ENCODE measurements at regions not wholly inside any gene's neighbourhood (a gene's known extent, or its start where the extent isn't known, plus 50 kb on each side); places are given as distances from the start of the nearest gene placed in this dataset.
"Not testable (repeated sequence)": the region's sequence is repeated elsewhere in the genome, so short reads cannot be mapped to it uniquely, and the experiment has no call there.

DNA sequence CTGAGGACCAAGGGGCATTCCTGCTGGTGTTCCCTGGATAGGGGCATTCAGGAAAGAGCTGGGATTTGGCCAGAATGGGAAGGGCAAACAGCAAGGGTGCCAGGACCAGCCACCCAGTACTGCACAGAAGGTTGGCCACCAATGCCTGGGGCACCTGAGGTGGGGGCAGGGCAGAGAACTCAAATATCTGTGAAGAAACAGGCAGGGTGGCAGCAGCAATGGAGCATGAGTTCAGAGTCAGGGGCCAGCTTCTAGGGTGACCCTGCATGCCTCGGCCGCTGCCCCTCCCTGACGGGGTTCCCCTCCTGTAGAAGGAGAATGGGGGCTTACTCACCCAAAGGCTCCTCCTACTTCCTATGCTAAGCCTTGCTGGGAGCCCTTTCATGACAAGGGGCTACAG lies 79.3 kb upstream of the SHANK2 start:
- DNase-seq: no peak

DNA sequence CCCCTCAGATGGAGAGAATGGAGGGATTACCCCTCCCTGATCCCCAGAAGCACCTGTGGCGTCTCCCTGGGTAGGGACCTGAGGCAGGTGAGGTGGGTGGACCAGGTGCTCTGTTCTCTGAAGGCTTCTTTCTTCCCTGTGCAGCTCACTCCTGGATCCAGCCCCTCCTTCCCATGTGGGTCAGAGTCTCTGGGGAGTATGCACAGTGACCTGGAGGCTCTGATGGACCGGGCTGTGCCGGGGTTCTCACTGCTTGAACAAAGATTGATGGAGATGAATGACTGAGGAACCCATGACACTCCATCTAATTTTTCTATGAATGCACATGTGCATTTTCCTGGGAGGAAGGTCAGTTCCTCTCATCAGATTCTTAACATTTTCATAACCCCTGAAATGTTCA lies 78.6 kb upstream of the SHANK2 start:
- no peak for DNase-seq

DNA sequence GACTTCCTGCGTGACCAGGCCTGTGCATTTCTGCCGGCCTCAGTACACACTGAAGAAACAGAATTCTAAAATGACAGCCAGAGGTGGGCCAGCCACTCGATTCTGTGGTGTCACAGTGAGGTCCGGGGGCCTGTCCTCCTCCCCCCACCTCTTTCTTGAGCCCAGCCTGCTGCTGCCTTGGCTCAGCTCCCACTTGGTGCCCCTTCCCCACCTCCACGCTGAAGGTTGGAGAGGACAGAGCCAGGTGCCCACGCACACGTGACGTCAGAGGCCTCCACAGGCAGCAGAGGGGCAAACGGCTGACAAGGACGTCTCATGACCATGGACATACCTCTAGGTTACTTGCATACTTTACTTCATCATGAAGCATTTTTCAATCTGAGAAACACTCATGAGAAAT lies 78.0 kb upstream of the SHANK2 start:
- DNase-seq: no peak

DNA sequence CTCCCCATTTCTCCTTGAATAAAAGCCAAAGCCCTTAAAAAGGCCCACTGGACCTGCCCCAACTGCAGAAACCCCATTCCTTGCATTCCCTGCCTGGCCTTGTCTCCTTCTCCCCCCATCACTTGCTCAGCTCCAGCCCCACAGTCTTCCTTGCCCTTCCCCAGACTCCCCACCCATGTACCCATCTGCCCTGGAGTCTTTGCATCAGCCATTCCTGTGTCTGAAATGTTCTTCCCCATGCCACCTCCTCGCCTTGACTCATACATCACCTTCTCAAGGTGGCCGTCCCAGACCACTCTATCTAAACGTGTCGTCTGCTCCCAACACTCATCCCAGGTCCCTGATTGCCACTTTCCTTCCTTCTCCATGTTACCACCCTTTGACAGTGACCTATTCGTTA lies 77.4 kb upstream of the SHANK2 start:
- DNase-seq: no peak

DNA sequence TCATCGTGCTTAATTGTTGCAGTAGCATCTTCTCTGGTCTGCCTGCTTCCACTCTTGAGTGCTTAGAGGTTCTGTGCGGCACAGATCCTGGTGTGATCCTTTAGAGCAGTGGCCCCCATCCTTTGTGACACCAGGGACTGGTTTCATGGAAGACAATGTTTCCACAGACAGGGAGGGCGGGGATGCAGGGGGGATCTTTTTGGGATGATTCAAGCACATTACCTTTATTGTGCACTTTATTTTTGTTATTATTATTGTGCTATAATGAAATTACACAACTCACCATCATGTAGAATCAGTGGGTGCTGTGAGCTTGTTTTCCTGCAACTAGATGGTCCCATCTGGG lies 76.8 kb upstream of the SHANK2 start:
- no peak for DNase-seq

DNA sequence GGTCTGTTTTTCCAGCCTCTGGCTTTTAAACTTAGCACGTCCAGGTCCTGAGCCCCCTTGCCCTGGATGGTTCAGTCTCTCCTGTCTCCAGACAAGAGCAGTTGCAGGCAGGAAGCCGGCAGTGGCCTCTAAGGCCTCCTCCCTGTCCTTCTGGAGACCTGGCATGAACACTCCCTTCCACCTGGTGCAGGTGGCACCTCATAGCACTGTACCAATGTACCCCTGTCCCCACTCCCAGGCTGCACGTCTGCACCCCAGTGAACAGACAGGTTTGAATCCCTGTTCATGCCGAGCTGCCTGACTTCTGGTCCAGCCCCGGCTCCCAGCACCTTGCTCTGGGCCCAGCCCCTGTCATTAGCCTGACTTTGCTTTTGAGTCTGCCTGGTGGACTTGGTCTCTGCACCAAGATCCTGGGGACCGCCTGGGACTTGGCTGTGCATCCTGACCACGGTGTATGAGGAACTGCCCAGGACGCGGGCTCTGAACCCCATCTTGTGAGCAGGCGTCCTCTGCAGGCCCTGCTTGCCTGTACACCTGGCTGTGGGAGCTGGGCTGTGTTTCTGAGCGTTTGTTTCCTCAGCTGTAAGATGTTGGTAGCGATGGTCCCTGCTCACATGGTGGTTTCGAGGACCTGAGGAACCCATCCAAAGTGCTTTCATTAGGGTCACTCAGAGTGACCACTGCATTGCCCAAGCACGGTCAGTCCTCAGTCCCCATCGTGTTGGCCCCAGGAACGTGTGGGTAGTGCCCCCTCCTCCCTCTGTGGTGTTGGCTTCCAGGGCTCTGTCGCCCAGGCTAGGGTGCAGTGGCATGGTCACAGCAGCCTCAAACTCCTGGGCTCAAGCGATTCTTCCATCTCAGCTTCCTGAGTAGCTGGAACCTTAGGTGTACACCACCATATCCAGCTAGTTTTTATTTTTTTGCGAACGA lies 75.0 kb upstream of the SHANK2 start:
- no peak for DNase-seq

DNA sequence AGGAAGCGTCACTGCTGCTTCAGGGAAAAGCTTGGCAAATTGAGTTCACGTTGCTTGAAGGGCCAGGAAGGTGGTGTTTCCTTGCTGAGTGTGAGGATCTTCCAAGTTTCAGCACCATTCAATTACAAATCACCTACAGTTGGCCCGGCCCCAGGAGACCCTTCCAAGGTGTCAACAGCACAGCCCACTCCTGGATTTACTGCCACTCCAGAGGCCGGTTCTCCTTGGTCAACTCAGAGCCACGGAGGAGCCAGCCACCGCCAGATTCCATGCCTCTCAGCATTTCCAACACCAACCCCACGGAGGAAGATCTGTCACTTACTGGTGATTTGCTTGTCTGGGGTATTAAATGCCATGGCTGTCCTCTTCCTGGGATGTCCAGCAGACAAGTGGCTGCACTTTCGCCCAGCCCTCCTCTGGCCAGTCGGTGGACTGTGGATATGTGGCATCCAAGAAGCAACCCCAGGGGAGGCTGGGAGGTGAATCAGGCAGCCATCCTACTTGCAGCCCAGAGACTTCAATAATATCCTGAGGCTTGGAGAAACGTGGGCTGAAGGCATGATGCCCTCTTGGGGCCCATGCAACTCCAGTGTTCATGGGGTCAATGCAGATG lies 74.1 kb upstream of the SHANK2 start:
- no peak for DNase-seq

DNA sequence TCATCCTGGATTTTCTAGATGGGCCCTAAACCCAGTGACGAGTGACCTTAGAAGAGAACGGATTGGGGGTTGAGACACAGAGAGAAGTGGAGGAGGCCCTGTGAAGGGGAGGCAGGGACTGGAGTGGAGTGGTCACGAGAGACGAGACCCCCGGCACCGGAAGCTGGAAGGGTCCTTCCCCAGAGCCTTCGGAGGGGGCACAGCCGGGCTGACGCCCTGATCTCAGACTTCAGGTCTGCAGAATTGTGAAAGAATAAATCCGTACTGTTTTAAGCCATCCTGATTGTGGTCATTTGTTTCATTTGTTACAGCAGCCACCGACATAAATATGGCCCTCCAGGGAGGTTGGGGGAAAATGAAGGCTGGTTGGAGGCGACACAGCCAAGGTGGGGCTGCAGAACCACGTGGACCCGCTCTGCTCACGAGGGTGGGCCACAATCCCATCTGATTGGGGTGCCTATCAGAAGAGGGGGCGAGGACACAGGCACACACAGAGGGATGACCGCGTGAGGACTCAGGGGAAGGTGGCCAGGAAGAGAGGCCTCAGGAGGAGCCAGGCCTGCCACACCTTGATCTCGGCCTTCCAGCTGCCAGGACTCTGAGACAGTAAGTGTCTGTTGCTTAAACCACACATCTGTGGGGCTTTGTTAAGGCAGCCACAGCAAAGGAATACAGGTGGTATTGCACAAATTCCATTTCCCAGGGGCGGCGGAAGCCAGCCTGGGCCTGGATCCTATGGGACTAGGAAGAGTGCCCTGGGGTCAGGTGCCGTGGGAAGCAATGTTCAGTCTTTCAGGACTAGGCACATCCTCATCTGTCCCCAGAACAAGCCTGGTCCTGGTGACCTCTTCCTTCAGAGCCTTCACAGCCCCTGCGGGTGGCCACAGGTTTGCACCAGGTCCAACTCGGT lies 73.3 kb upstream of the SHANK2 start:
- no peak for DNase-seq

DNA sequence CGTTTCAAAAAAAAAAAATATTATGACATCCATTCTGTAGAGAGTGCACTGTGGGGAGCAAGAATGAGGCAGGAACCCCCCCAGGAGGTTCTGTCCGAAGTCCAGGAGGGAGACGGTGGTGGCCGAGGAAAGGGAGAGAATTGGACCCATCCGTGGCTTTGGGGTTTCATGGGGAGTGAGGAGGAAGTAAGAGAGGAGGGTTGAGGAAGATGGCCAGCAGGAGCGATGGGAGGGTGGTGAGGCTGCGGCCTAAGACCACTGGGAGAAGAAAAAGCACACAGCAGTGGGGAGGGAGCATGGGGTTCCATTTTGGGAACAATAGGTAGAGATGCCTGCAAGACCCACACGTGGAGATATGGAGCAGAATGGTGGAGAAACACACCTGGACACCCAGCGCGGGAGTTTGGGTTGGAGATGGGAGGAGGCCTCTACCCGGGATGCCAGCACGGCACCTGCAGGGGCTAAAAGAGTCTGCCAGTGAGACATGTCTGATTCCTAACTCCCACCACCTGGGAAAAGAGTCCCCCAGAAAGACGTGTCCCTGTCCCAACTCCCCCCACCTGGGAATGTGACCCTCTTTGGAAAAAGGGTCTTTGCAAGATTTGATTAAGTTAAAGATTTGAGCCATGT lies 72.5 kb upstream of the SHANK2 start:
- no peak for DNase-seq

DNA sequence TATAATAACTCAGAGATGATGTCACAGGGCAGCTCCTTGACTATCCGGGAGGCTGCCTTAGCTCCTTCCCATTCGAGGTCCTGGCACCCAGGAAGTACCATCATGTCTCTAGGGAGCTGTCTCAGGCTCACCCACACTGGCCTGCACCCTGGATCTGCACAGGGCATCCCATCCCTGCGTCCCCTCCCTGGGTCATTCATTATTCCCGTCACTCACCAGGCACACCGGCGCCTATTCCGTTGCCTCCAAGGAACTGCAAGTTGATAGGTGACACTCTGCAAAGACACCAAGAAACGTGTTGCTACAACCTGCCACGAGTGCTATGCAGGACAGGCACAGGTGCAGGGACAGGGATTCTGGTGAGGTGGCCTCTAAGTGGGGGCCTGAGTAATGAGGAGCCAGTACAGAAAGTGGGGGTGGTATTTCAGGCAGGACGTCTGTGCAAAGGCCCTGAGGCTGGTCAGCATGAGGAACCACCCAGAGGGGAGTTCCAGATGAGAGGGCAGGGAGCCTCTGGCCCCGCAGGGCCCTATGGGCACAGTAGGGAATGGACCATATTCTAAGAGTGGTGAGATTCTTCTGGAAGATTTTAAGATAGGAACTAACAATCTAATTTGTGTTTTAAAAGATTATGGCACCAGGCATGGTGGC lies 71.6 kb upstream of the SHANK2 start:
- DNase-seq: no peak

DNA sequence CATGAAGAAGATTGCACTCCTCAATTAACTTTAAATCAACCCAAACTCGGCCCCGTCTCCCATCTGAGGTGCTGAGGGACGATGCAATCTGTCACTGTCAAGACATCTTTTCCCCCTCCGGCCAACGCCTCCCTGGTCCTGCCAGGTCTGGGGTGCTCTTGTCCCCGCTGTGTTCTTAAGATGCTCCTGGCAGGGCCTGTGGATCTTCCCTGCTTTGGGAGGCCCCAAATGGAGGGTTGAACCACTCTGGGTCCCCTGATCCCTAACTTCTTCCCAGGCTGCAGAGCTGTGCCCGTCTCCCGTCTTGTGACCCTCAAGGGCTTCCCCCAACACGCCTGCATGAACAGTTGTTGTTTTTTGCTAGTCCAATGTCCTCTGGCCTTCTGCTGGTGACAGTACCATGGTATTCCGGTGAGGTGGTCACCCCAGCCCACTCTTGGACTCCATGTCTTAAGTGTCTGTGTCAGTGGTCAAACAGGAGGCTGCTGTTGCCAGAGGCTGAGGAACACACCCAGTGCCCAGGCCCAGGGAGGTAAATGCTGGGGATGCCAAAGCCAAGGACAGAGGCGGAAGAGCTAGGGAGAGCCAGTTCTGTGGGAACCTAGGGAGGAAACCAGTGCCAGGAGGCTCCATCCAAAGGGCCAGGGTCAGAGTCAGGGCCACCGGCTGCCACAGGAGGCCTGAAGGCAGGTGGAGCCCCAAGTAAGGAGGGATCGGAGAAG lies 70.6 kb upstream of the SHANK2 start:
- no peak for DNase-seq

DNA sequence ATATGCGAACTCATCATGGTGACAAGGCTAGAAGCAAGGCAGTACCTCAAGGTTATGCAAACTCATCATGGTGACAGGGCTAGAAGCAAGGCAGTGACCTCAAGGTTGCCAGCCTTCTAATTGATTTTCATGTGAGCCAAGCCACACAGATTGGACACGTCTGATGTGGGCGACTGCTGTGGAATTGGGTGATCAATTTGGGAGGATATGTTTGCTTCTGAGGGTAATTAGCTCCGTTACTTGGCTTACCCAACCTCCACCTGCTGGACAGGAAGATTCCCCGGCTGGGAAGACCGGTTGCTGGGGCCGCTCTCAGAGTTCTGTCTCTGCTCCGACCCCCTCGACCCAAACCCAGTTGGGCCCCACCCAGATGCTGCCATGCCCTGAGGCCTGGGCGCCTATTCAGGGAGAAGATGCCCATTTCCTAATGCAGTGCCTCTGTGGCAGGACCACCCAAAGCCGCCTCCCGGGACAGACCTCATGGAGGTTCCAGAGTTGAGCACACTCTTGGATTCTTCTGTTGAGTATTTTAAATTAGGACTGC lies 69.9 kb upstream of the SHANK2 start:
- DNase-seq: no peak

DNA sequence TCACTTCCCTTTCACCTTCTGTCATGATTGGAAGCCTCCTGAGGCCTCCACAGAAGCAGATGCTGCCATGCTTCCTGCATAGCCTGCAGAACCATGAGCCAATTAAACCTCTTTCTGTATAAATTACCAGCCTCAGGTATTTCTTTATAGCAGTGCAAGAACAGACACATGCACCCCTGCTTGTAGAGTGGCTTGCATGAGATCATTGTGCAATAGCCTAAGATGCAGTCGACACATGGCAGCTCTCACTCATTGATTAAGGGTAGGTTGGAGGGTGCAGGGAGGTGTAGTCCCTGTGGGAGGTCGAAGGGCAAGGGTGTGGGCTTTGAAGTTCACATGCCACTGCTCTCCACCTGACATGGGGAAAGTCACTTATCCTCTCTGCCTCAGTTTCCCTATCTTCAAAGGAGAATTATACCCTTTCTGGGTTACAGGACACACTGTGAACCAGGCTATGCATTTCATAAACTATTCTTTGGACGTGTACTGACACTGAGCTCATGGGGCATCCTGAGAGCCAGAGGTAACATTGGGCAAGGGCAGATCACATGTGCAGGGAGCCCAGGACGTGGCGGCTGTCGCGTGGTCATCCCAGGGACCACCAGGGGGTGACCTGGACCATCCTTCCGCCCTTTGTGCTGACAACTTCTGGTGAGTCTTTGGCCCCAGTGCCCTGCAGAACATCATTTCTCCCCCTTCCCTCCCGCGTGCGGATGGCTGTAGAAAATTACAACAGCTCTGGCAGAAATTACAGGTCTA lies 69.2 kb upstream of the SHANK2 start:
- DNase-seq: no peak

DNA sequence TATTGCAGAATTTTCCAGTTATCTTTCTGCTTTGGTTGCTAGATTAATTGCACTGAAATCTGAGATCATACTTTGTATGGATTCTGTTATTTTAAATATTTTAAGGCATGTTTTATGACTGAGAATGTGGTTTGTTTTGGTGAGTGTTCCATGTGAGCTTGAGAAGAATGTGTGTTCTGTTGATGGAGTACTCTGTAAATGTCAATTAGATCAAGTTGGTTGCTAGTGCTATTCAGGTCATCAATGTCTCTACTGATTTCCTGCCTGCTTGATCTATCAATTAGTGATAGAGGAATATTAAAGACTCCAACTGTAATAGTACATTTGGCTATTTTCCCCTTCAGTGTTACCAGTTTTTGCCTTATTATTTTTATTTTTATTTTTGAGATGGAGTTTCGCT lies 64.3 kb upstream of the SHANK2 start:
- DNase-seq: no peak

DNA sequence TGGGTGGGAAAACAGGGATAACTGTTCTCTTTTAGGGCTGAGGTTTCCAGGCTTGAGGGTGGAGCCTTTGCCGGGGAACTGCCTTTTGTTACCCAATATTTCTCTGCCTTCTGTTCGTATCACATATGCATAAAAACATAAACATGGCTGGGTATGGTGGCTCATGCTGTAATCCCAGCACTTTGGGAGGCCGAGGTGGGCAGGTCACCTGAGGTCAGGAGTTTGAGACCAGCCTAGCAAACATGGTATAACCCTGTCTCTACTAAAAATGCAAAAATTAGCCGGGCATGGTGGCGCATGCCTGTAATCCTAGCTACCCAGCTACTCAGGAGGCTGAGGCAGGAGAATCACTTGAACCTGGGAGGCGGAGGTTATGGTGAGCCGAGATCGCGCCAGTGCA lies 60.2 kb upstream of the SHANK2 start:
- not testable (repeated sequence) for DNase-seq

DNA sequence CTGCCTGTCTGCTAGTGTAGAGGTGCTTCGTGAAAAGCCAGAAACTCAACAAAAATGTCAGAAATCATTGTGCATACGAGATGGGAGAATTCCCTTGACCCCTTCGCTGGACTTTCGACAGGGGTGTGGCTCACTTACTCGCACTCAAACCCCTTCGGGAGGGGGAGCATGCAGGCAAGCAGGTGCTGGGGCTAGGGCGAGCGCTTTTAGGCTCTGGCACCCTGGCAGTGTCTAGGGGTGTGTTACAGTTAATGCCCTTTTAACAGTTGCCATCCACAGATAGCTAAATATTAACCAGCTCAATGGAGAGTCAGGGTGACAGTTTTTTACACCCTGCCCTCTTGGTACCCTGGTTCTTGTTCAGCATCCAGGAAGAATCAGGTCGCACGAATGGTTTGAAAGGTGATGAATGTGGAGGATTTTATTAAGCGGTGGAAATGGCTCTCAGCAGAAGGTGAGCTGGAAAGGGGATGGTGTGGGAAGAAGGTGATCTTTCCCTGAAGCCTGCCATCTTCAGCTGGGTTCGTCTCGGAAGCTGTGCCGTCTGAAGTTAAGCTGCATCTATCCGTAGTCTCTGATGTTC lies 59.6 kb upstream of the SHANK2 start:
- no peak for DNase-seq

DNA sequence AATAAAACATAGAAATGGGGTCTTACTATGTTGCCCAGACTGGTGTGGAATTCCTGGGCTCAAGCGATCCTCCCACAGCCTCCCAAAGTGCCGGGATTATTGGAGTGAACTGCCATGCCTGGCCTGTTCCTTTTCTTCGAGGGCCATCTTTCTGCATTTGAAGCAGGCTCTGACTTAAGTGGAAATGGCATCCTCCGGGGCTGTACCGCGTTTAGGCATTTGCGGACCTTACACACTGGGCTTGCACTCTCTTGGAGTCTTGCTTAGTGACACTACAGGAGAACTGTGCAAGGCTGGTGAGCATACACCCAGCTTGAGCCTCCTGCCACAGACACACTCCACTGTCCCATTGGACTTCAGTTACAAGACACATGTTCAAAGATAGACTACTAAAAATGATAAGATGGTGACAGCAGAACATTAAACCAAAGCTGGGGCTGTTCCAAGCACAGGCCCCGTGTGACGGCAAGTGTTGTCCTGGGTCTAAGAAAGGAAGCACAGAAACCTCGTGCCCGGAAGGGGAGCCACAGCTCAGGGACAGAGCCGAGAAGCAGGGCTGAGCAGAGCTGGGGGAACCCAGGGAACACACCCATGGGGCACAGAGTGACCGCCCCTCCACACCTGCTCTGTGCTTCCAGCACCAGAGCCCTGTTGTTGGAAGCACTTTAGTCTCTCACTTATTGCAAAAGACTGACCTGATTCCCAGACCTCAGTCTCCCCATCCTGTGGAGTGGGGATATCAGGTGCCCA lies 59.0 kb upstream of the SHANK2 start:
- DNase-seq: no peak

DNA sequence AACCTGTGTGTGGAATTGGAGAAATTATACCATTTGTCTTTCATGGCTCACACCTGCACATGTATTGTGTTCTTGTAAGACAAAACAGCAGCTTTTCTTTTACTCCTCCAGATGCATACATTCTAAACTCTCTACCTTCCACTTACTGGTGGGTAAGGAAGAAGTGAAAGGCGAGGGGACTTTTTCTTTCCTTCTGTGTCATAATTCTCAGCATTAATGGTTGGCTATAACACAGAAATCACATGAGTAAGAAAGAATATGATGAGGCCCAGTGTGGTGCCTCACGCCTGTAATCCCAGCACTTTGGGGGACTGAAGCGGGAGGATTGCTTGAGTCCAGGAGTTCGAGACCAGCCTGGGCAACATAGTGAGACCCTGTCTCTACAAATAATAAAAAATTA lies 57.8 kb upstream of the SHANK2 start:
- no peak for DNase-seq

DNA sequence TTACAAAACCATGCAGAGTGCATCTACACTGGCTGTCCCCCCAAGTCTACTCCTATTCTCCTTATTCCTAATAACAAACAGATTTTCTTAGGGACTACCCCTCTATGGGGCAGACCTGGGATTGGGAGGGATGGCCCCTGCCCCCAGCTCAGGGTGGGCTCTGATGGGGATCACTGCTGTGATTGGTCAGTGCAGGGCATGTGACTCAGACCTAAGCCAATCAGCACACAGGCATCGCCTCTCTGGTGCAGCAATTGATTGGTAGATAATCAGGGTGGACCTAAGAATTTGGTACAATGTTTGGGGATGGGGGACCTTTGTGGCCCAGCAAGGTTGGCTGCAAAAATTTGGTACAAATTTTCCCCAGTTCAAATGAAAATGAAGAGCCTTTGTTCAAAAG lies 57.2 kb upstream of the SHANK2 start:
- DNase-seq: no peak

DNA sequence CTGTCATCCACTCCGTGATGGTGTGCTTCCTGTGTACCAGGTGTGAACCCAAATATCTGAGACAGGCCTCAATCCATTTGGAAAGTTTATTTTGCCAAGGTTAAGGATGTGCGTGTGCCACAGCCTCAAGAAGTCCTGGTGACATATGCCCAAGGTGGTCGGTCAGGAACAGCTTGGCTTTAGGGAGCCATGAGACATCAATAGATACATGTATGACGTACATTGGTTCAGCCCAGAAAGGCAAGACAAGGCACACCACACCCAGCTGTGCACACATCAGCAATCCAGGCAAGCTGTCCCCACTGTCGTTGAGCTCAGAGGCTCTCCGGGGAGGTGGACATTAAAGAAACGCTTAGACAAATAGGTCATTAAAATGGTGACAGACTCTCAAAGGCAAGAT lies 56.8 kb upstream of the SHANK2 start:
- DNase-seq: no peak
